HCT116 (cell line): ENCODE measurements at regions not wholly inside any gene's neighbourhood (a gene's known extent, or its start where the extent isn't known, plus 50 kb on each side); places are given as distances from the start of the nearest gene placed in this dataset.

Experiments
- ATAC-seq: fragments of 200-7000 bp; cut with Tn5 transposase; 2 replicates; pipeline ENCODE4 v1.9.1; 2020; ENCODE audit warnings: mild to moderate bottlenecking, moderate library complexity
- BruUV-seq: library from RNA; stranded (reverse); fragments of 400-500 nt; replicated peaks from 2 replicates; lab custom pipeline; 2021; lab: Mats Ljungman, UMichigan
- CTCF ChIA-PET: fragments of 300-600 bp; sonication (Branson Sonifier 250); formaldehyde crosslinking; loops from one replicate; lab custom pipeline; 2021; ENCODE audit warnings: antibody characterized with exemption; lab: Charles Lee
- POLR2A ChIA-PET: fragments of 300-600, 350-600 bp; sonication (Branson Sonifier 250); formaldehyde crosslinking; loops from one replicate; lab custom pipeline; 2021; ENCODE audit warnings: antibody characterized with exemption; lab: Charles Lee
- RAD21 ChIA-PET, 2 experiments: fragments of 300-600 bp; sonication (Branson Sonifier 250); formaldehyde crosslinking; loops; one replicate each; lab custom pipeline; 2023; ENCODE audit warnings: low total read pairs in 2 of 2; ENCODE audit not compliant: uncharacterized antibody in 2 of 2, unreplicated experiment in 2 of 2, low non-redundant PET in 1 of 2; lab: Charles Lee
- DNase-seq: peaks from one replicate; pipeline ENCODE4 v3.0.0-alpha.2; 2010; ENCODE audit warnings: low read depth, low spot score
- H2AFZ ChIP-seq: fragments of 200-600 bp; shearing (Covaris generic), sonication (generic); 2 replicates; pipeline ENCODE4 v1.6.1; 2017; ENCODE audit warnings: low read depth, mixed run types, mixed read lengths, antibody characterized with exemption, low read length; ENCODE audit not compliant: poor library complexity, severe bottlenecking
- H3K27ac ChIP-seq: 2 replicates; pipeline ENCODE4 v1.5.1; 2012; ENCODE audit warnings: low read depth, low read length
- H3K27me3 ChIP-seq: fragments of 200-600 bp; sonication (generic); 2 replicates; pipeline ENCODE4 v1.6.1; 2016; ENCODE audit warnings: mixed run types, low read length, mixed read lengths; ENCODE audit not compliant: insufficient read depth
- H3K36me3 ChIP-seq, 2 experiments: fragments of 200-500 bp in 1 of 2; fragments of 200-600 bp in 1 of 2; sonication (Bioruptor generic) in 1 of 2; sonication (generic) in 1 of 2; 2 replicates each; pipeline versions ENCODE4 v1.5.1 to v1.6.1; 2014 to 2016; ENCODE audit warnings: low read length in 2 of 2, inconsistent platforms in 1 of 2, mixed read lengths in 1 of 2, mixed run types in 1 of 2; ENCODE audit not compliant: insufficient read depth in 2 of 2, control insufficient read depth in 1 of 2
- H3K4me1 ChIP-seq, 2 experiments: fragments of 200-600 bp in 1 of 2; sonication (generic) in 1 of 2; 2 replicates each; pipeline versions ENCODE4 v1.5.1 to v1.6.1; 2012 to 2017; ENCODE audit warnings: low read length in 2 of 2, inconsistent platforms in 1 of 2, mild to moderate bottlenecking in 1 of 2, mixed read lengths in 1 of 2, mixed run types in 1 of 2, moderate library complexity in 1 of 2; ENCODE audit not compliant: insufficient read depth in 2 of 2, control insufficient read depth in 1 of 2
- H3K4me2 ChIP-seq: fragments of 200-600 bp; sonication (generic); 2 replicates; pipeline ENCODE4 v1.6.1; 2017; ENCODE audit warnings: mixed run types, low read length, mixed read lengths
- H3K4me3 ChIP-seq, 2 experiments: fragments of 200-600 bp in 1 of 2; sonication (generic) in 1 of 2; replicated peaks in 1 of 2; 2 replicates each; pipeline ENCODE4 v1.5.1; 2011 to 2016; ENCODE audit warnings: low read length in 2 of 2, control low read depth in 1 of 2, low read depth in 1 of 2, mild to moderate bottlenecking in 1 of 2, mixed read lengths in 1 of 2, mixed run types in 1 of 2
- H3K79me2 ChIP-seq: fragments of 200-600 bp; sonication (generic); 2 replicates; pipeline ENCODE4 v1.6.1; 2017; ENCODE audit warnings: mild to moderate bottlenecking, mixed run types, low read length, moderate library complexity, mixed read lengths; ENCODE audit not compliant: insufficient read depth
- H3K9ac ChIP-seq: fragments of 200-600 bp; sonication (generic); 2 replicates; pipeline ENCODE4 v1.6.1; 2016; ENCODE audit warnings: low read length, mixed read lengths
- H3K9me2 ChIP-seq: fragments of 200-600 bp; sonication (generic), shearing (Covaris generic); 2 replicates; pipeline ENCODE4 v1.6.1; 2017; ENCODE audit warnings: mixed run types, mild to moderate bottlenecking, moderate library complexity; ENCODE audit not compliant: insufficient read depth
- H3K9me3 ChIP-seq, 2 experiments: fragments of 200-500 bp in 1 of 2; fragments of 200-600 bp in 1 of 2; sonication (Bioruptor generic) in 1 of 2; sonication (generic) in 1 of 2; 2 replicates each; pipeline ENCODE4 v1.6.1; 2014 to 2017; ENCODE audit warnings: low read length in 2 of 2, mixed read lengths in 2 of 2, inconsistent platforms in 1 of 2, low read depth in 1 of 2, mild to moderate bottlenecking in 1 of 2, mixed run types in 1 of 2, moderate library complexity in 1 of 2; ENCODE audit not compliant: control insufficient read depth in 1 of 2, insufficient read depth in 1 of 2
- H4K20me1 ChIP-seq: fragments of 200-600 bp; sonication (generic), shearing (Covaris generic); 2 replicates; pipeline ENCODE4 v1.6.1; 2017; ENCODE audit warnings: mixed run types, mild to moderate bottlenecking, moderate library complexity; ENCODE audit not compliant: insufficient read depth
- ATF3 ChIP-seq: IDR thresholded peaks from 2 replicates; pipeline ENCODE4 v1.6.1; 2012
- CBX3 ChIP-seq: IDR thresholded peaks from 2 replicates; pipeline ENCODE4 v1.6.1; 2012; ENCODE audit warnings: low read depth
- CEBPB ChIP-seq: IDR thresholded peaks from 2 replicates; pipeline ENCODE4 v1.6.1; 2012; ENCODE audit warnings: low read depth
- CTCF ChIP-seq, 3 experiments: fragments of 200-600 bp in 1 of 3; sonication (generic) in 1 of 3; IDR thresholded peaks in 2 of 3; conservative IDR thresholded peaks in 1 of 3; 2 replicates each; pipeline ENCODE4 v1.5.1; 2012 to 2017; ENCODE audit warnings: low read depth in 2 of 3, low read length in 2 of 3, antibody characterized with exemption in 1 of 3, borderline replicate concordance in 1 of 3, control low read depth in 1 of 3, mild to moderate bottlenecking in 1 of 3, mixed read lengths in 1 of 3, mixed run types in 1 of 3, moderate library complexity in 1 of 3; ENCODE audit not compliant: insufficient read depth in 1 of 3
- EGR1 ChIP-seq: IDR thresholded peaks from 2 replicates; pipeline ENCODE4 v1.6.1; 2012; ENCODE audit warnings: low read depth
- EZH2phosphoT487 ChIP-seq: fragments of 200-600 bp; IDR thresholded peaks from 2 replicates; pipeline ENCODE4 v1.6.1; 2018; ENCODE audit warnings: antibody characterized with exemption, borderline replicate concordance
- FOSL1 ChIP-seq: IDR thresholded peaks from 2 replicates; pipeline ENCODE4 v1.6.1; 2012; ENCODE audit warnings: low read depth
- POLR2A ChIP-seq: IDR thresholded peaks from 2 replicates; pipeline ENCODE4 v1.7.0; 2011; ENCODE audit warnings: borderline replicate concordance; ENCODE audit not compliant: insufficient read depth, insufficient read length; ENCODE audit errors: extremely low read depth
- POLR2AphosphoS5 ChIP-seq: IDR thresholded peaks from 2 replicates; pipeline ENCODE4 v1.6.1; 2011; ENCODE audit warnings: mild to moderate bottlenecking, low read depth, low read length, moderate library complexity
- RAD21 ChIP-seq: IDR thresholded peaks from 2 replicates; pipeline ENCODE4 v1.6.1; 2012; ENCODE audit warnings: low read depth, mild to moderate bottlenecking
- TCF7L2 ChIP-seq: IDR thresholded peaks from 2 replicates; pipeline ENCODE4 v1.7.0; 2011; ENCODE audit warnings: borderline replicate concordance, inconsistent platforms; ENCODE audit not compliant: insufficient read depth, insufficient read length; ENCODE audit errors: extremely low read depth
- YY1 ChIP-seq: IDR thresholded peaks from 2 replicates; pipeline ENCODE4 v1.6.1; 2011; ENCODE audit warnings: low read length, low read depth, moderate library complexity, mild to moderate bottlenecking; ENCODE audit not compliant: insufficient replicate concordance; ENCODE audit errors: extremely low read depth
- ZBTB33 ChIP-seq: IDR thresholded peaks from 2 replicates; pipeline ENCODE4 v1.6.1; 2011; ENCODE audit warnings: mild to moderate bottlenecking, low read length, moderate library complexity; ENCODE audit not compliant: insufficient replicate concordance; ENCODE audit errors: extremely low read depth
- ZFX ChIP-seq: fragments of 450-650 bp; IDR thresholded peaks from 2 replicates; pipeline ENCODE4 v1.6.1; 2017
- ZNF274 ChIP-seq: fragments of 200-500 bp; sonication (Bioruptor generic); IDR thresholded peaks from 2 replicates; pipeline ENCODE4 v1.6.1; 2014; ENCODE audit warnings: mild to moderate bottlenecking, low read depth, low read length, inconsistent platforms
- intact Hi-C: fragments of 100-400 bp; cut with micrococcal nuclease; formaldehyde crosslinking; loops from 2 replicates; pipeline ENCODE4 v1.10.0; 2022

- Histone ChIP-seq H3K9me3 (no peaks in the 10 kb centered on the region), H3K4me2 (no peak overlapping the region), H3K36me3 (no peaks in the 10 kb centered on the region), H3K9ac (no peak overlapping the region), H2AFZ (no peak overlapping the region), H3K27ac (no peak overlapping the region), H4K20me1 (no peaks in the 10 kb centered on the region), H3K27me3 (no peaks in the 10 kb centered on the region; the same call in 1 of the 2 replicates), H3K79me2 (no peaks in the 10 kb centered on the region), H3K4me1 (no peaks in the 10 kb centered on the region), H3K9me2 (no peaks in the 10 kb centered on the region), H3K4me3 (no peak overlapping the region)
- intact Hi-C loops: loop anchor here (5.0 kb wide), 1 partner anchor 360 kb away; no protein-coding TSS in a partner anchor
- ChIA-PET CTCF (no interaction called here), RAD21 (no interaction called here), POLR2A (no interaction called here)
- no TSS peak for BruUV-seq
- TF ChIP-seq TCF7L2 (no peak), FOSL1 (no peak)
- no peak for DNase-seq
- no peak for ATAC-seq
Observed at GRCh38 chr4:128452415-128452814, 164.8 kb upstream of the PGRMC2 start.

- no peaks in the 10 kb centered on the region for H3K4me1 ChIP-seq
- H3K4me2 ChIP-seq: no peak overlapping the region
- H2AFZ ChIP-seq: no peak overlapping the region
- H3K9me3 ChIP-seq: no peaks in the 10 kb centered on the region
- no peak overlapping the region for H3K4me3 ChIP-seq
- no peaks in the 10 kb centered on the region for H3K36me3 ChIP-seq
- ChIA-PET RAD21 (no interaction called here), CTCF (no interaction called here), POLR2A (no interaction called here)
- no peaks in the 10 kb centered on the region for H4K20me1 ChIP-seq
- no peaks in the 10 kb centered on the region for H3K27me3 ChIP-seq
- H3K9ac ChIP-seq: no peak overlapping the region
- ATAC-seq (no peak), DNase-seq (no peak)
- H3K9me2 ChIP-seq: no peaks in the 10 kb centered on the region
- intact Hi-C loops: loop anchor here (5.0 kb wide), 1 partner anchor 361 kb away; no protein-coding TSS in a partner anchor
- no peak overlapping the region for H3K27ac ChIP-seq
- H3K79me2 ChIP-seq: no peaks in the 10 kb centered on the region
- BruUV-seq: no TSS peak
- TF ChIP-seq EGR1: no peak
- no peak for TF ChIP-seq ATF3
- no peak for TF ChIP-seq CEBPB
- TF ChIP-seq CTCF (IDR thresholded peaks at IDR 0.05 in 2 of 3, conservative IDR thresholded peaks at IDR 0.05 in 1 of 3; ENCODE audit: borderline replicate concordance in 1 of 3, insufficient read depth in 1 of 3, low read depth in 2 of 3, low read length in 2 of 3): no peak
- TF ChIP-seq EZH2phosphoT487: no peak
- TF ChIP-seq YY1: no peak
- TF ChIP-seq RAD21: no peak
- TF ChIP-seq ZNF274: no peak
- no peak for TF ChIP-seq POLR2AphosphoS5
- no peak for TF ChIP-seq ZFX
- TF ChIP-seq POLR2A: no peak
- TF ChIP-seq CBX3: no peak
- no peak for TF ChIP-seq ZBTB33
Observed at GRCh38 chr4:128451270-128451905, 163.8 kb upstream of the PGRMC2 start.
